Activated T-helper 17 cell treated with anti-CD3 and anti-CD28 coated beads, Interleukin-2, amount 50 U/mL, for 72 hours (primary cell): ENCODE measurements at regions not wholly inside any gene's neighbourhood (a gene's known extent, or its start where the extent isn't known, plus 50 kb on each side); places are given as distances from the start of the nearest gene placed in this dataset.
"Not testable (repeated sequence)": the region's sequence is repeated elsewhere in the genome, so short reads cannot be mapped to it uniquely, and the experiment has no call there.

Source experiments
- ATAC-seq: fragments of 150-1000 bp; cut with Tn5 transposase; replicated peaks from 2 replicates; pipeline ENCODE4 v1.10.0; 2021; ENCODE audit warnings: mild to moderate bottlenecking, moderate library complexity
- H3K27ac Mint-ChIP-seq: one replicate; pipeline ENCODE4 v1.8.0; 2022; ENCODE audit warnings: mixed read lengths
- H3K27me3 Mint-ChIP-seq: one replicate; pipeline ENCODE4 v1.8.0; 2022; ENCODE audit warnings: mixed read lengths
- H3K36me3 Mint-ChIP-seq: one replicate; pipeline ENCODE4 v1.8.0; 2022; ENCODE audit warnings: low read depth, mild to moderate bottlenecking, mixed read lengths
- H3K4me1 Mint-ChIP-seq: one replicate; pipeline ENCODE4 v1.8.0; 2022; ENCODE audit warnings: mixed read lengths
- H3K4me3 Mint-ChIP-seq: one replicate; pipeline ENCODE4 v1.8.0; 2022; ENCODE audit warnings: mild to moderate bottlenecking, mixed read lengths
- H3K9me3 Mint-ChIP-seq: one replicate; pipeline ENCODE4 v1.8.0; 2022; ENCODE audit warnings: mixed read lengths

DNA sequence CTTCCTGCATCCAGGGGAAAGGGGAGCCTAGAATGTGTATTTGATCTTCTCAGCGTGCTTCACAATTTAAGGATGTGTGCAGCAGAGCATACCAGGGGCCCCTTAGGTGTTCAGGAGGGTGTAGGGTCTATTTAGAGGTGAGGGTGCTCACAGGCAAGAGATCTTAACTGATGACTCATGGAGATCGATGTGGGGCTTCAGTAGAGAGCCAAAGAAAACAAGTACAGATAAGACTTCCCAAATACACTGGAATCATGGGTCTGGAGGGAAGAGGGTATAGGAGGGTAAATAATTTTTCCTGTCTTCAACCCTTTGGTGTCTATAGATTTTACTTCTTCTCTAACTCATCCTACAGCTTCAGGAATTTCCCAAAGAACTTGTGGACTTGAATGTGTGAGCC is 170.2 kb upstream of the LRRC3B start:
- H3K27ac Mint-ChIP-seq: no peak overlapping the region
- no peaks in the 10 kb centered on the region for H3K4me1 Mint-ChIP-seq
- no peaks in the 10 kb centered on the region for H3K9me3 Mint-ChIP-seq
- no peak for ATAC-seq
- no peaks in the 10 kb centered on the region for H3K27me3 Mint-ChIP-seq
- no peak overlapping the region for H3K4me3 Mint-ChIP-seq
- H3K36me3 Mint-ChIP-seq: no peaks in the 10 kb centered on the region

DNA sequence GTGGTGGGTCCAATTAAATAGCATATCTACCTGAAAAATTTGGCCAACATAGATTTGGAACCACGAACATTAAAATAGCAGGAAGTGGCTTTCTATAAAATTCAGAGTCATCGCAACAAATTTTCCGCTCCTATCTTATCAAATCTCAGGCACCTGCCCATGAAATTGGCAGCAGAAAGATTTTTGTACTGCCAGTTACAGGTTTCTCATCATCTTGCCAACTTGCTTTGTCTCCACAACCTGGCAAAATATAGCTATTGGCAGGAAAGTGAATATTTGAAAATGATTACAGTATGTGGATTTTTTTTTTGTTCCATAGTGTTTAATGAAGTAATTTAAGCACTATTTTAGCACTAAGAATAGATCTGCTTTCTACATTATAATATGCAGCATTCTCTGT is 161.6 kb upstream of the LRRC3B start:
- Mint-ChIP-seq H3K4me3 (no peak overlapping the region), H3K36me3 (no peaks in the 10 kb centered on the region), H3K4me1 (no peaks in the 10 kb centered on the region), H3K27me3 (peaks cover 4% of the 10 kb centered on the region), H3K9me3 (peaks cover 9% of the 10 kb centered on the region), H3K27ac (no peak overlapping the region)
- ATAC-seq: no peak

DNA sequence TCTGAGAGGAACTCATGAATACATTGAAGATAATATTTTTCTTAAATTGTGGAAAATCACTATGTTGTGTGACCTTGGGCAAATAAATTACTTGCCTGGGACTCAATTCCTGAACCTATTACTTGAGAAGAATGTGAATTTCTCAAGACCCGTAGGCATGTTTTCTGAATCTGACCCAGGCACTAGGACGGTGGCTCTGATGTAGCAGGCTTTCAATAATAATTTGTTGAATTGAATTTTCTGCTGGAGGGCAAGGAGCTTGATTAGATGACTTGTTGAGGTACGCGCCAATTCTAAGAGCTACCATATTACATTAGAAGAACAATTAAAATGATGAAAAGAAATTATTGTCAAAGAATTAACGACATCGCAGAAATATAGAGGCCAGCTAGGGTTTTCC is 150.2 kb upstream of the LRRC3B start:
- Mint-ChIP-seq H3K27ac (no peak overlapping the region), H3K4me3 (no peak overlapping the region), H3K36me3 (no peaks in the 10 kb centered on the region), H3K4me1 (no peaks in the 10 kb centered on the region), H3K27me3 (no peaks in the 10 kb centered on the region), H3K9me3 (peaks cover 4% of the 10 kb centered on the region)
- no peak for ATAC-seq

DNA sequence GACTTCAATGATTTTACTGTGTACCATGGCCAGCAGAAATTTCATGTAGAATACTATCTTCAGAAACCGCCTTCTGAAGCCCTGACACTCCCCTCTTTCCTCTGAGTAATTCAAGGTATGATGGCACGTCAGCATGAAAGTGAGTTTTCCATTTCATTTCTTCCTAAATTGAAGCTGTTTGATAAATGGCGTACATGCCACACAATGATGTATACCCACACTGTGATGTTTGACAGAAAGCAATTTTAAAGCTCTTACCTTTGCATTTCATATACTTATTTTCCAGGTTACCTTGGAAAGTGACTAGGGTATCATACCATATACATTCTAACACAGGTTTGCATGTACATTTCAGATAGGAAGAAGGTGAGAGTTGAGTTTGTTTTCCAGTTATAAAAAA is 147.9 kb upstream of the LRRC3B start:
- Mint-ChIP-seq H3K27me3 (no peaks in the 10 kb centered on the region), H3K27ac (no peak overlapping the region), H3K36me3 (no peaks in the 10 kb centered on the region), H3K9me3 (peaks cover under 1% of the 10 kb centered on the region), H3K4me1 (no peaks in the 10 kb centered on the region), H3K4me3 (no peak overlapping the region)
- ATAC-seq: no peak

DNA sequence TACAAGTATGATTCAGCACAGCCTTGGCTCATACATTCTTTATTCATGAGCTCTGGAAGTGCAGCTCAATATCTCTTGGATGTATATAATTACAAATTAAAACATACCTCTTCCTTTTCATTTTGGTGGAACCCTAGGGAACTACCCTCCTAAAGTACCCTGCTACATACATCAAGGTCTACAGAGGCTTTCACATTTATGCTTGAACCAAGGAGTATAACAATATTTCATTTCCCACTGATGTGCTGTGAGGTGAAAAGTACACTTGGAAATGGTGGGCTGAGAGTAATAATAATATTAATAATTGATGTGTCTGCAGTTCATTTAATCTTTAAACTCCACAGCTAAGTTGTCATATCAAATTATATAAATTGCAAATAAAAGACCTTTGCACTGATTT is 142.2 kb upstream of the LRRC3B start:
- Mint-ChIP-seq H3K36me3 (no peaks in the 10 kb centered on the region), H3K4me1 (no peaks in the 10 kb centered on the region), H3K27ac (no peak overlapping the region), H3K4me3 (no peak overlapping the region), H3K27me3 (no peaks in the 10 kb centered on the region), H3K9me3 (peaks cover 3% of the 10 kb centered on the region)
- no peak for ATAC-seq

DNA sequence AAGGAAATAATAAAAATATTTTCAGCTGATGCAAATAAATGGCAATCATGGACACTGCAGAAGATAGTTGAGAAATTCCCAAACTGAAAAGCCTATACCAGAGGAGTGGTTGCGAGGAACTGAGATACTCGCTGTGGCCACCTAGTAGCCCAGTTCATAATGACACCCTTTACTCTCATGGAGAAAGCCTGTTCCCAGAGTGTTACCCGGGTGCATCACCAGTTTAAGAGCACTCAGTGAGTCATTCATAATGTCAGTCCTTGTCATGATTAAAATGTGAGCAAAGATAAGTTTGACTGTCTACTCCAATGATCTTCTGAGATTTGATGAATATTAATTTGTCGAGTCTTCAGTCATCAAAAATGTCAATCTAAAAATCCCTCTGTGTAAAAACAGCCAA is 138.4 kb upstream of the LRRC3B start:
- no peak overlapping the region for H3K27ac Mint-ChIP-seq
- H3K4me3 Mint-ChIP-seq: no peak overlapping the region
- no peaks in the 10 kb centered on the region for H3K27me3 Mint-ChIP-seq
- H3K9me3 Mint-ChIP-seq: peaks cover 3% of the 10 kb centered on the region
- H3K36me3 Mint-ChIP-seq: no peaks in the 10 kb centered on the region
- ATAC-seq: no peak
- no peaks in the 10 kb centered on the region for H3K4me1 Mint-ChIP-seq

DNA sequence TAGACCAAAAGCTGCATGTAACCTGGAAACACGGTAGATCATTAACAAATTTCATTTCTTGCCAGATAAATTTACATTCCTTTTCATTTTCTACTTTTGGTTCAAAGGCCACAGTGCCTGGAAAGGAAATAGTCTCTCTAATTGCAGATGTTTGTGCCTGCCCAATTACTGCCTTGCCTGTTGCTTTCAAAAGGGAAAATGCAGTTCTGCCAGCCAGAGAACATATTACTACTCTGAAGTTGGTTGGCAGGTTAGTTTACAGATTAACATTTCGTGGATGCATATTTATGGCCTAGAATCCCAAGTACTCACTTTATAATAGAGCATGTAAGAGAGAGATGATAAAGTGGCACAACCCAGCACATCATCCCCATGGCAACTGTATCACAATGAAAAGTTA is 124.3 kb upstream of the LRRC3B start:
- Mint-ChIP-seq H3K4me1 (no peaks in the 10 kb centered on the region), H3K27me3 (no peaks in the 10 kb centered on the region), H3K9me3 (peaks cover 4% of the 10 kb centered on the region), H3K4me3 (no peak overlapping the region), H3K36me3 (no peaks in the 10 kb centered on the region), H3K27ac (no peak overlapping the region)
- no peak for ATAC-seq

DNA sequence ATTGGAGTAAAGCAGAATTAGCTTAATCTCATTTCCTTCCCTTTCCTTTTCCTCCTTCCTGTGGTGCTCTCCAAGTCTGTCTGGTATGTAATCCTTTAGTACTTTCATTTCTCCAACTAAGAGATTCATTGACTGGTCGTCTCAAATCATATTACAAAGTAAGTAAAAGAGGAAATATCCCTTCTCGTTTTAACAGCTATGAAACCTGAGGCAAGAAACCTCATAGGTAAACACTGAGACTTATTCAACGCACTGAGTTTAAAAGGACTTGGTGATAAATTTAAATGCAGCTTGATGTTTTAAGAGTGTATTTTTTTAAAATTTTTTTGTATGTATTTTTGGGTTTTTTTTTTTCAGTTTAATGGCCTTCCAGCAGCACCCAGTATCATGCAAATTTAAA is 117.2 kb upstream of the LRRC3B start:
- H3K4me3 Mint-ChIP-seq: no peak overlapping the region
- no peaks in the 10 kb centered on the region for H3K27me3 Mint-ChIP-seq
- H3K36me3 Mint-ChIP-seq: no peaks in the 10 kb centered on the region
- H3K4me1 Mint-ChIP-seq: no peaks in the 10 kb centered on the region
- ATAC-seq: no peak
- no peak overlapping the region for H3K27ac Mint-ChIP-seq
- H3K9me3 Mint-ChIP-seq: peaks cover 4% of the 10 kb centered on the region

DNA sequence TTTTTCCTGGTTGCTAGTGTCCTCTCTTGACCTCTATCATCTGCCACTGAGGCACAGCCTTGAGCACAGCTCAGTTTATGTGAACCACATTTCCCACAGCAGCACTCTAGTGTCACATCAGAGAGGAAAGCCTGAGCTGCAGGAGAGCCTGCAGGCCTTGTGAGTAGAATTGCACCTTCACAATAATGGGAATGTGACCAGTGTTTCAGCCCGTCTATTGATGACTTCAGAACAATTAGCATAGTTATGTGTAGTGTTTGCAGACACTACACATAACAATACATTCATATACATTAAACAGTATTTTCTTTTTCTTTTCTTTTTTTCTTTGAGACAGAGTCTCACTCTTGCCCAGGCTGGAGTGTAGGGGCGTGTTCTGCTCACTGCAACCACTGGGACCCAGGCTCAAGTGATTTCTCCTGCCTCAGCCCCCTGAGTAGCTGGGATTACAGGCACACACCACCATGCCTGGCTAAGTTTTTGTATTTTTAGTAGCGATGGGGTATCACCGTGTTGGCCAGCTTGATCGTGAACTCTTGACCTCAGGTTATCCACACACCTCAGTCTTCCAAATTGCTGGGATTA is 108.0 kb upstream of the LRRC3B start:
- not testable (repeated sequence) for H3K4me3 Mint-ChIP-seq, H3K9me3 Mint-ChIP-seq, H3K36me3 Mint-ChIP-seq, ATAC-seq, H3K4me1 Mint-ChIP-seq, H3K27ac Mint-ChIP-seq, H3K27me3 Mint-ChIP-seq

DNA sequence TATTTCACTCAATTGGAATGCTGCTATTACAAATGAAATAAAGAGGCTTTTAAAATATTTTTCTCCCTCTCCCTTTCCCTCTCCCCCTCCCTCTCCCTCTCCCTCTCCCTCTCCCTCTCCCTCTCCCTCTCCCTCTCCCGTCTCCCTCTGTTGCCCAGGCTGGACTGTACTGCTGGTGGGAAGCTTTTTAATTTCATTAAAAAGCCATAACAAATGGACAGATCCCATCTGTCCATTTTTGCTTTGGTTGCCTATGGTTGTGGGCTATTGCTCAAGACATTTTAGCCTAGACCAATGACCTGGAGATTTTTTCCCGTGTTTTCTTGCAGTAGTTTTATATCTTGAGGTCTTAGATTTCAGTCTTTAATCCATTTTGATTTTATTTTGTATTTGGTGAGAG is 107.2 kb upstream of the LRRC3B start:
- H3K27ac Mint-ChIP-seq: no peak overlapping the region
- H3K27me3 Mint-ChIP-seq: no peaks in the 10 kb centered on the region
- H3K36me3 Mint-ChIP-seq: no peaks in the 10 kb centered on the region
- H3K4me1 Mint-ChIP-seq: no peaks in the 10 kb centered on the region
- no peak for ATAC-seq
- H3K9me3 Mint-ChIP-seq: peaks cover 3% of the 10 kb centered on the region
- H3K4me3 Mint-ChIP-seq: no peak overlapping the region

DNA sequence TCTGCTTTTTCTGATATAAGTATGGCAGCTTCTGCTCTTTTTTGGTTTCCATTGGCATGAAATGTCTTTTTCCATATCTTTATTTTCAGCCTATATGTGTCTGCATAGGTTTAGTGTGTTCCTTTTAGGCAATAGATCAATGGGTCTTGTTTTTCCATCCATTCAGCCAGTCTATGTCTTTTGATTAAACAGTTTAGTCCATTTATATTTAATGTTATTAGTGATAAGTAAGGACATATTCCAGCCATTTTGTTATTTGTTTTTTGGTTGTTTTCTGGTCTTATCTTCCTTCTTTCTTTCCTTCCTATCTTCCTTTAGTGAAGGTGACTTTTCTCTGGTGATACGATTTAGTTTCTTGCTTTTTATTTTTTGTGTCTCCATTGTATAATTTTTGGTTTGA is 101.3 kb upstream of the LRRC3B start:
- H3K27me3 Mint-ChIP-seq: no peaks in the 10 kb centered on the region
- H3K4me3 Mint-ChIP-seq: no peak overlapping the region
- H3K4me1 Mint-ChIP-seq: no peaks in the 10 kb centered on the region
- H3K27ac Mint-ChIP-seq: no peak overlapping the region
- H3K9me3 Mint-ChIP-seq: peaks cover 13% of the 10 kb centered on the region
- ATAC-seq: no peak
- H3K36me3 Mint-ChIP-seq: no peaks in the 10 kb centered on the region

DNA sequence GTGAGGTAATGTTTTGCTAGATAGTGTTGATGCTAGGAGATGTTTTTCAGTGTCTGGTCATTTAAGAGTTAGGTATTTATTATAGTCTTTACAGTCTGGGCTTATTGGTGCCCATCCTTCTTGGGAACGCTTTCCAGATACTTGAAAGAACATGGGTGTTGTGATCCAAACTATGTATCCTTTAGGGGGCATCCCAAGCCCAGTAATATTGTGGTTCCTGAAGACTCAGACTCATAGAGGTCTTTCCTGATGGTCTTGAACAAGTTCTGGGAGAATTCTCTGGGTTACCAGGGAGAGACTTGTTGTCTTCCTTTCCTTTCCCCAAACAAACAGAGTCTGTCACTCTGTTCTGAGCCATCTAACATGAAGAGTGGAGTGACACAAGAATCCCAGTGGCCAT is 99.7 kb upstream of the LRRC3B start:
- H3K27ac Mint-ChIP-seq: no peak overlapping the region
- no peak overlapping the region for H3K4me3 Mint-ChIP-seq
- ATAC-seq: no peak
- peaks cover 10% of the 10 kb centered on the region for H3K9me3 Mint-ChIP-seq
- no peaks in the 10 kb centered on the region for H3K27me3 Mint-ChIP-seq
- no peaks in the 10 kb centered on the region for H3K36me3 Mint-ChIP-seq
- H3K4me1 Mint-ChIP-seq: no peaks in the 10 kb centered on the region

DNA sequence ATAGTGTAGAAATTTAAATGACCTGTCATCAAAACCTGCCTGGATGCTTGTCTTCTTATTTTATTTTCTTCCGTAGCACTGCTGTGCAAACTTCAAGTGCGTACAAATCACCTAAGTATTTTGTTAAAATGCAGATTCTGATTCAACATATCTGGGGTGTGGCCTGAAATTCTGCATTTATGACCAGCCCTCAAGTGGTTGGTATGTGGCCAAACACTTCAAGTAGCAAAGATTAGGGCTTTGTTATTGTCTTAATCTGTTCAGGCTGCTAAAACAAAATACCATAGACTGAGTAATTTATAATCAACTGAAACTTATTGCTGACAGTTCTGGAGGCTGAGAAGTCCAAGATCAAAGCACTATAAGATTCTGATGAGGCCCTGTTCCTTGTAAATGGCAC is 97.6 kb upstream of the LRRC3B start:
- no peak overlapping the region for H3K4me3 Mint-ChIP-seq

DNA sequence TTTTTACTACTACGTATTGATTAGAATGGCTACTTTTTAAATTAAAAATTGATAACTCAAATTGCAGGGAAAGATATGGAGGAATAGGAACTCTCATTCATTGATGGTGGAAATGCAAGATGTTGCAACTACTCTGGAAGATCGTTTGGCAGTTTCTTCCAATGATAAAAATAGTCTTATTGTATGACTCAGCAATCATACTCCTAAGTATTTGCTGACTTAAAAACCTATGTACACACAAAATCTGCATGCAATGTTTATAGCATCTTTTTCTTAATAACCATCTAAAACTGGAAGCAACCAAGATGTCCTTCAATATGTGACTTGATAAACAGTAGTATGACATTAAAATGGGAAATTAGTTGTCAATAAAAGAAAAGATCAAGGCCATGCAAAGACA is 87.4 kb upstream of the LRRC3B start:
- Mint-ChIP-seq H3K4me3 (no peak overlapping the region), H3K4me1 (no peaks in the 10 kb centered on the region), H3K27me3 (peaks cover 3% of the 10 kb centered on the region), H3K9me3 (peaks cover 13% of the 10 kb centered on the region), H3K36me3 (no peaks in the 10 kb centered on the region), H3K27ac (no peak overlapping the region)
- no peak for ATAC-seq

More for the DNA sequence above, 97.6 kb upstream of the LRRC3B start:
- Mint-ChIP-seq H3K27me3 (no peaks in the 10 kb centered on the region), H3K9me3 (peaks cover 21% of the 10 kb centered on the region), H3K4me1 (no peaks in the 10 kb centered on the region), H3K27ac (no peak overlapping the region), H3K36me3 (no peaks in the 10 kb centered on the region)
- ATAC-seq: no peak

DNA sequence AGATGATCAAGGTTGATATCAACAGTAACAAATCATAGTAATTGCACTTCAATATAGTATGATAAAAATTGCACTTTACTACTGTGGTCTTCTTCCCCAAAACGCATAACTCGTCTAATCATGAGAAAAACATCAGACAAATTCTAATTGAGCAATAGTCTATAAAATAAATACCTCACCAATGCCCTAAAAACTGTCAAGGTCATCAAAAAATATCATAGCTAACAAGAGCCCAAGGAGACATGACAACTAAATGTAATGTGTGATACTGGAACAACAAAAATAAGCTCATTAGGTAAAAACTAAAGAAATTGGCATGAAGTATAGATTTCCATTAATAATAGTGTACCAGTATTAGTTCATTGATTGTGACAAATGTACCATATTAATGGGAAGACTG is 85.6 kb upstream of the LRRC3B start:
- Mint-ChIP-seq H3K27me3 (peaks cover 3% of the 10 kb centered on the region), H3K36me3 (no peaks in the 10 kb centered on the region), H3K4me1 (no peaks in the 10 kb centered on the region), H3K27ac (no peak overlapping the region), H3K4me3 (no peak overlapping the region), H3K9me3 (peaks cover 5% of the 10 kb centered on the region)
- no peak for ATAC-seq

DNA sequence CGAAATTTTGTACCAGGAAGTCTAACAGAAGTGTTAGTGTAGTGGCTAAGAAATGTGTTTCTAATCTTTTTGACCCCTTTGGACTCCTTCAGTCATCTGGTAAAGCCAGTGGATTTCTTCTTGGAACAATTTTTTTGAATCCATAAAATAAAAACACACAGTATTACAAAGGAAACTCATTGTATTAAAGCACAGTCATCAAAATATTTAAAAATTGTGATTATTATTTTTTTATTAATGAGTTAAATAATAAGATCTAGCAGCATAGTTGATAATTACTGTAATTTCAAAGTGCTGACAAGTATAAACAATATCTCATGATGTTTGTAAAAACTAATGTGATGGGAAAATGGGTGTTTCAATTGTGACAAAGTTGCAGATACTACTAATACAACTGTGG is 72.2 kb upstream of the LRRC3B start:
- Mint-ChIP-seq H3K4me3 (no peak overlapping the region), H3K9me3 (peaks cover 5% of the 10 kb centered on the region), H3K4me1 (no peaks in the 10 kb centered on the region), H3K36me3 (no peaks in the 10 kb centered on the region), H3K27me3 (peaks cover 6% of the 10 kb centered on the region), H3K27ac (no peak overlapping the region)
- no peak for ATAC-seq
